Spinal cord (tissue), 9 donors: ENCODE measurements at regions not wholly inside any gene's neighbourhood (a gene's known extent, or its start where the extent isn't known, plus 50 kb on each side); places are given as distances from the start of the nearest gene placed in this dataset.

Experiments
- DNase-seq, 6 donors: peaks; one replicate each; pipeline versions ENCODE4 v3.0.0 to v3.0.0-alpha.2; 2013 to 2015; ENCODE audit warnings: low spot score in 6 of 6, low read depth in 4 of 6
- H3K27ac ChIP-seq: one replicate; pipeline ENCODE4 v1.5.1; 2013; ENCODE audit warnings: low read depth, low read length, control low read depth
- H3K27me3 ChIP-seq: one replicate; pipeline ENCODE4 v1.6.1; 2013; ENCODE audit warnings: low read length; ENCODE audit not compliant: control insufficient read depth, insufficient read depth
- H3K36me3 ChIP-seq: one replicate; pipeline ENCODE4 v1.6.1; 2013; ENCODE audit warnings: low read length; ENCODE audit not compliant: control insufficient read depth, insufficient read depth
- H3K4me1 ChIP-seq: one replicate; pipeline ENCODE4 v1.6.1; 2013; ENCODE audit warnings: low read length; ENCODE audit not compliant: control insufficient read depth, insufficient read depth
- H3K4me3 ChIP-seq: one replicate; pipeline ENCODE4 v1.5.1; 2013; ENCODE audit warnings: low read depth, low read length, control low read depth
- H3K9me3 ChIP-seq: one replicate; pipeline ENCODE4 v1.6.1; 2013; ENCODE audit warnings: low read length; ENCODE audit not compliant: control insufficient read depth, insufficient read depth
- WGBS: methylation state at CpG from one replicate; pipeline ENCODE4 v1.1.5; 2013; ENCODE audit warnings: missing lambda C conversion rate; ENCODE audit not compliant: insufficient coverage; 5-methylcytosine and 5-hydroxymethylcytosine counted together
- donor health status: healthy.

- Histone ChIP-seq H3K27me3 (no peaks in the 10 kb centered on the region), H3K9me3 (no peaks in the 10 kb centered on the region), H3K36me3 (no peaks in the 10 kb centered on the region), H3K4me3 (no peak overlapping the region), H3K27ac (no peak overlapping the region), H3K4me1 (no peaks in the 10 kb centered on the region)
- no CpG with 5 or more reads among the region's 1 CpG for WGBS
- no peak for DNase-seq
These were observed 76.0 kb upstream of the CARD18 start for GRCh38 chr11:105215528-105215927.

GRCh38 chr11:105211806-105212554 is 72.4 kb upstream of the CARD18 start:
- no CpG with 5 or more reads among the region's 5 CpGs for WGBS
- no peak overlapping the region for H3K27ac ChIP-seq
- no peaks in the 10 kb centered on the region for H3K27me3 ChIP-seq
- H3K4me1 ChIP-seq = no peaks in the 10 kb centered on the region
- peak in 1 of 6 donors; percentile 48 for DNase-seq
- H3K4me3 ChIP-seq = no peak overlapping the region
- no peaks in the 10 kb centered on the region for H3K9me3 ChIP-seq
- H3K36me3 ChIP-seq = no peaks in the 10 kb centered on the region

DNA sequence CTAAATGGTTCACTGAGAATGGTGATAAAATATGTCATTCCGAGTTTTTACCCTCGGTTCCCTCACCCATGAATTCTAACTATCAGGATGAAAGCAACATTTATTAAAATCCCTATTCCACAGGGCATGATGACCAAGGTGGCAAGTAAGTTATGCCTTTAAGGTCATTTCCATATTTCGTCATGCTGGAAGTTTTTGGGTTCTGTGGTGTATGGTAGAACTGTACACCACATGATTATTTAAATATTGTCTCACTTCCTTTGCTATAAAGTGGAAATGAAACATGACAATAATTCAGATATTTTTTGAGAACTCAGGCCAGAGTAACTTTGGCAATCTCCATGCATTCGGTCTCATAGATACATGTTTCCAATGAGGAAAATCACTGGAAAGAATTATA is 68.5 kb upstream of the CARD18 start:
- Histone ChIP-seq H3K4me1 (no peaks in the 10 kb centered on the region), H3K9me3 (no peaks in the 10 kb centered on the region), H3K4me3 (no peak overlapping the region), H3K27me3 (no peaks in the 10 kb centered on the region), H3K27ac (no peak overlapping the region), H3K36me3 (no peaks in the 10 kb centered on the region)
- no CpG with 5 or more reads among the region's 4 CpGs for WGBS
- no peak for DNase-seq

- no peaks in the 10 kb centered on the region for H3K36me3 ChIP-seq
- no peaks in the 10 kb centered on the region for H3K27me3 ChIP-seq
- WGBS = 71% methylated on average over 1 of the region's 4 CpGs
- no peak overlapping the region for H3K27ac ChIP-seq
- no peak for DNase-seq
- H3K4me3 ChIP-seq = no peak overlapping the region
- no peaks in the 10 kb centered on the region for H3K4me1 ChIP-seq
- H3K9me3 ChIP-seq = no peaks in the 10 kb centered on the region
These were observed 67.1 kb upstream of the CARD18 start for GRCh38 chr11:105206633-105207032.

DNA sequence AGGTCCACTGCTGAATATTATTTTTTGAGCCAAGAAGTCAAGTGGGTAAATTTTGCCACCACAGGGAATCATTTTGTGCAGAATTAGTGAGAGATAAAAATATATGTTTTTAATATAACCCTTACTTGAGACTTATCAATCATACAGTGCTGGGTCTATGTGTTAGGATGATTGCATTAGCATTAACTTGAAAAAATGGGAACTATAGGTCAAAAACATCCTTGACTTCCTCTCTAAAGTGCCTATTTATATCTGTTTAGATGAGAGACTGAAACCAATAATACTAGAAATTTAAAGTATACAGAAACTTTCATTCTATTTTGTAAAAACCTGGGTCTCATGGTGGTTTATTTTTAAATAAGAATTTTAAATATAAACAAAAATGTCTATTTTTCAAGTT is 65.1 kb upstream of the CARD18 start:
- Histone ChIP-seq H3K27ac (no peak overlapping the region), H3K4me1 (no peaks in the 10 kb centered on the region), H3K9me3 (no peaks in the 10 kb centered on the region), H3K27me3 (no peaks in the 10 kb centered on the region), H3K4me3 (no peak overlapping the region), H3K36me3 (no peaks in the 10 kb centered on the region)
- no peak for DNase-seq

DNA sequence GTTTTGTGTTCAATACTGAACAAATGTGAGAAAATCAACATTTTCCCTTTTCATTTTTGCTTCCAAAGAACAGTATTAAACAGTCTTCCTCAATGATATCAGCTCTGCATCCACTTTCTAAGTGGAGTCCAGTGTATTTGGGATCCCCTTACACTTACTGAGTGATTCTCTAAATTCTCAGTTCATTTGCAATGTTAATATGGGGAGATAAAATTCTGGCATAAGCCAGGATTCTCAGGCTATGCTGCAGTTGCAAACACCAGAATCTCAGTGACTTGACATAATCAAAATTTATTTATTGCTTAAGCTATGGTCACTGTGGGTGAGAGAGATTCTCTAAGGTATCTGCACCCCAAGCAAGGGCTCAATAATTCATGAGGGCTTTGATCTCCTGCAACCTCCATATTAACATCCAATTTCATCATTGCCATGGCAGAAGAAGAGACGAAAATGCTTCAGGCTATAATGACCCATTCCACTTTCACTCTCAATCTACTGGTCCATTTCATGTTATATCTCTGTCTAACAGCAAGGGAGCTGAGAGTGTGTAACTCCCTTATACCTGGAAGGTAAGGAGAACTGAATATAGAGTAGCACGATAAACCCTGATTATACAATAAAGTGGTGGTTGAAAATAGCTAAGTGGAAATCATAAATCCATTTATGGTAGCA is 64.1 kb upstream of the CARD18 start:
- DNase-seq = no peak
- Histone ChIP-seq H3K4me1 (no peaks in the 10 kb centered on the region), H3K9me3 (no peaks in the 10 kb centered on the region), H3K4me3 (no peak overlapping the region), H3K27ac (no peak overlapping the region), H3K36me3 (no peaks in the 10 kb centered on the region), H3K27me3 (no peaks in the 10 kb centered on the region)
- no CpG with 5 or more reads among the region's 2 CpGs for WGBS

DNA sequence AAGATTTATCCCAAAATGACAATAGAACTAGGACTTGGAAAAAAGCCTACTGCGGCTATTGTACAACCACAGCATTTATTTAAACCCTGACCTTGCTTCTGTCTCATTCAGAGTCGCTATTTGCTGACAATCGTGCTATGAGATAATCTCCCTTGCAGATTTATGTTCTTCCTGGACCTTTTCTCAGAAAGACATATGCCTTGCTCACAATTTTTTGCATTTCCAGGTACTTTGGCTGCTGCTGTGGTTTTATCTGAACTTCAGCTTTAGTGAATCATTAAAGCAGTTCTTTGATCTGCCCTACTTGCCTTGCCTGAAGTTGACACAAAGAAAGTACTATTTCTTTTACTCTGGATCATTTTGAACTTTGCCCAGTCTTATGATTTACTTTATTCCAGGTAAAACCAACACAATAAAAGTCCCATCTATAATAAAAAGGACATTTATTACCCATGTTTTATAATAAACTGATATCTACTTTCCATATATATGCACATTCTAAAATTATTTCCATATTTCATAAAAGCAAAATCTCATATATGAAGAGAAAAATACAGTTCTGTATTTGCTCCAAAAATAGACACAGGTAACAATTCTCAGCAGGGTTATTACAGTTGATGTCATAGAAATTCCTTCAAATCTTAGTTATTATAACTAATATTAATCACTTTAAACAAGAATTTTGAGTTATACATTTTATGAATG is 63.4 kb upstream of the CARD18 start:
- H3K36me3 ChIP-seq = no peaks in the 10 kb centered on the region
- DNase-seq = peak in 2 of 6 donors; percentile 15 to 34
- 43% methylated on average over 3 of the region's 3 CpGs for WGBS
- no peaks in the 10 kb centered on the region for H3K27me3 ChIP-seq
- no peak overlapping the region for H3K27ac ChIP-seq
- no peaks in the 10 kb centered on the region for H3K9me3 ChIP-seq
- no peak overlapping the region for H3K4me3 ChIP-seq
- H3K4me1 ChIP-seq = no peaks in the 10 kb centered on the region

GRCh38 chr11:105202422-105202821 is 62.9 kb upstream of the CARD18 start:
- Histone ChIP-seq H3K36me3 (no peaks in the 10 kb centered on the region), H3K27ac (no peak overlapping the region), H3K9me3 (no peaks in the 10 kb centered on the region), H3K4me3 (no peak overlapping the region), H3K4me1 (no peaks in the 10 kb centered on the region), H3K27me3 (no peaks in the 10 kb centered on the region)
- 83% methylated on average over 2 of the region's 4 CpGs for WGBS
- DNase-seq = no peak

GRCh38 chr11:105201166-105201565 is 61.6 kb upstream of the CARD18 start:
- no peak overlapping the region for H3K4me3 ChIP-seq
- no CpG with 5 or more reads among the region's 5 CpGs for WGBS

More at GRCh38 chr11:105201166-105201565, 61.6 kb upstream of the CARD18 start:
- Histone ChIP-seq H3K27ac (no peak overlapping the region), H3K27me3 (no peaks in the 10 kb centered on the region), H3K36me3 (no peaks in the 10 kb centered on the region), H3K9me3 (no peaks in the 10 kb centered on the region), H3K4me1 (no peaks in the 10 kb centered on the region)
- DNase-seq = no peak
